Astrocyte (in vitro differentiated cells and primary cell): ENCODE measurements at regions not wholly inside any gene's neighbourhood (a gene's known extent, or its start where the extent isn't known, plus 50 kb on each side); places are given as distances from the start of the nearest gene placed in this dataset.

Source experiments
- DNase-seq: peaks from one replicate; pipeline ENCODE4 v3.0.0-alpha.2; 2010; ENCODE audit warnings: low read depth
- FAIRE-seq: peaks from 2 replicates; lab custom pipeline; 2011; peaks lifted over from hg19 to GRCh38; lab: Jason Lieb, UNC
- H2AFZ ChIP-seq: 2 replicates; pipeline ENCODE4 v1.6.0; 2012; ENCODE audit warnings: low read depth, low read length, inconsistent platforms
- H3K27ac ChIP-seq: 2 replicates; pipeline ENCODE4 v1.5.1; 2011; ENCODE audit warnings: low read depth, low read length, inconsistent platforms
- H3K27me3 ChIP-seq: 2 replicates; pipeline ENCODE4 v1.6.0; 2011; ENCODE audit warnings: low read length, inconsistent platforms; ENCODE audit not compliant: insufficient read depth
- H3K36me3 ChIP-seq: 2 replicates; pipeline ENCODE4 v1.5.1; 2011; ENCODE audit warnings: low read length, inconsistent platforms; ENCODE audit not compliant: insufficient read depth
- H3K4me1 ChIP-seq: 2 replicates; pipeline ENCODE4 v1.5.1; 2011; ENCODE audit warnings: low read length, inconsistent platforms; ENCODE audit not compliant: insufficient read depth
- H3K4me2 ChIP-seq: 2 replicates; pipeline ENCODE4 v1.6.0; 2012; ENCODE audit warnings: low read length, inconsistent platforms
- H3K4me3 ChIP-seq: 2 replicates; pipeline ENCODE4 v1.5.1; 2011; ENCODE audit warnings: low read depth, mild to moderate bottlenecking, low read length, inconsistent platforms; ENCODE audit not compliant: insufficient read depth
- H3K79me2 ChIP-seq: 2 replicates; pipeline ENCODE4 v1.6.0; 2012; ENCODE audit warnings: mild to moderate bottlenecking, low read length, inconsistent platforms; ENCODE audit not compliant: insufficient read depth
- H3K9ac ChIP-seq: 2 replicates; pipeline ENCODE4 v1.6.0; 2012; ENCODE audit warnings: mild to moderate bottlenecking, low read length, inconsistent platforms
- H3K9me3 ChIP-seq: 2 replicates; pipeline ENCODE4 v1.5.1; 2012; ENCODE audit warnings: low read depth, mild to moderate bottlenecking, low read length, inconsistent platforms; ENCODE audit not compliant: insufficient read depth
- H4K20me1 ChIP-seq: 2 replicates; pipeline ENCODE4 v1.6.0; 2012; ENCODE audit warnings: low read length, inconsistent platforms; ENCODE audit not compliant: insufficient read depth
- H3K27ac Mint-ChIP-seq: one replicate; pipeline ENCODE4 v1.8.0; 2021; ENCODE audit warnings: mild to moderate bottlenecking, mixed read lengths; ENCODE audit not compliant: unreplicated experiment
- H3K27me3 Mint-ChIP-seq: one replicate; pipeline ENCODE4 v1.8.0; 2021; ENCODE audit warnings: low read depth, mixed read lengths; ENCODE audit not compliant: unreplicated experiment
- H3K36me3 Mint-ChIP-seq: one replicate; pipeline ENCODE4 v1.8.0; 2021; ENCODE audit warnings: low read depth, mixed read lengths; ENCODE audit not compliant: unreplicated experiment
- H3K4me1 Mint-ChIP-seq: one replicate; pipeline ENCODE4 v1.8.0; 2021; ENCODE audit warnings: low read depth, mixed read lengths; ENCODE audit not compliant: unreplicated experiment
- H3K4me3 Mint-ChIP-seq: one replicate; pipeline ENCODE4 v1.8.0; 2021; ENCODE audit warnings: mild to moderate bottlenecking, moderate library complexity, mixed read lengths; ENCODE audit not compliant: unreplicated experiment
- H3K9me3 Mint-ChIP-seq: one replicate; pipeline ENCODE4 v1.8.0; 2021; ENCODE audit warnings: mild to moderate bottlenecking, mixed read lengths; ENCODE audit not compliant: unreplicated experiment
- EZH2 ChIP-seq: IDR thresholded peaks from 2 replicates; pipeline ENCODE4 v1.6.1; 2012; ENCODE audit warnings: mild to moderate bottlenecking, low read length, inconsistent platforms; ENCODE audit not compliant: insufficient read depth
- TF ChIP-seq, protein P1 (sequence below): IDR thresholded peaks from 2 replicates; pipeline ENCODE4 v1.5.1; 2011; ENCODE audit warnings: low read depth, mild to moderate bottlenecking, inconsistent platforms, low read length, moderate library complexity; ENCODE audit not compliant: insufficient read depth

DNA sequence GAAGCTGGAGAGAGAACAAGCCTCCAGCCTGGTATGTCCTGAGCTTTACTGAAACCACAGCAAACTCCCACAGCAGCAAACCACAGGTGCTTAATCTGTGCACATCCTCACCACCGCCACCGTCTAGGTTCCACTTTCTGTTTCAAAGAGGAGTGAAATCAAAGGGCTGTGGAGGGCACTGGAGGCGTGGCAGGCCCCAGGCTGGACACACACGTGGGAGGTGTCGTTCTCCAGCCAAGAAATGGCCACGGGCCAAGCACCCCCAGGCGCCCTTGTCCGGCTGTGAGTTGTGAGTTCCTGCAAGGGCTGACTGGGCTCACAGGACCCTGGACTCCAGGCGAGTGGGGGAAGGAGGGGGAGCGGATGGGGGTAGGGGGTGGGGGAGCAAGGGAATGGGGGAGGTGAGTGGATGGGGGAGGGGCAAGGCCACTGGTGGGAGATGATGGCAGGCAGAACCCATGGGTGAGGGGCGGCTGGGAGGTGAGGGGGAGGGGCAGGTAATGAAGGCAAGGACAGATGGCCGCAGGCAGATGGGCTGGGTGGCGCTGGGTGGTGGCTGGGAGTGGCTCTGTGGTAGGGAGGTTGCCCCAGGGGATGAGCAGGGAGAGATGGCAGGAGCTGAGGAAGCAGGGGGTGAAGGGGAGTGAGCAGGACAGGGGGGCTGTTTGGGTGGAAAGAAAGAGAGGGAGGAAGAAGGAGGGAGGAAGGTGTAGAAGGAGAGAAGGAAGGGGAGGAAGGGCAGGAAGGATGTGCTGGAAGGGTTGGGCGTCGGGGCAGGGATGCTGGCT, 86.7 kb downstream of the NCOR2 start:
- no peak overlapping the region for H3K9ac ChIP-seq
- H3K9me3 Mint-ChIP-seq, result no peaks in the 10 kb centered on the region
- peaks cover 14% of the 10 kb centered on the region for H3K4me1 ChIP-seq
- peaks cover 26% of the 10 kb centered on the region for H3K36me3 Mint-ChIP-seq
- H3K27ac ChIP-seq, result no peak overlapping the region
- no peaks in the 10 kb centered on the region for H3K27me3 ChIP-seq
- H3K4me1 Mint-ChIP-seq, result peaks cover 27% of the 10 kb centered on the region
- H3K36me3 ChIP-seq, result peaks cover 7% of the 10 kb centered on the region
- peak; percentile 68 for DNase-seq
- H3K9me3 ChIP-seq, result no peaks in the 10 kb centered on the region
- H3K4me3 Mint-ChIP-seq, result no peak overlapping the region
- no peaks in the 10 kb centered on the region for H3K27me3 Mint-ChIP-seq
- H3K4me3 ChIP-seq, result no peak overlapping the region
- TF ChIP-seq, protein P1, sequence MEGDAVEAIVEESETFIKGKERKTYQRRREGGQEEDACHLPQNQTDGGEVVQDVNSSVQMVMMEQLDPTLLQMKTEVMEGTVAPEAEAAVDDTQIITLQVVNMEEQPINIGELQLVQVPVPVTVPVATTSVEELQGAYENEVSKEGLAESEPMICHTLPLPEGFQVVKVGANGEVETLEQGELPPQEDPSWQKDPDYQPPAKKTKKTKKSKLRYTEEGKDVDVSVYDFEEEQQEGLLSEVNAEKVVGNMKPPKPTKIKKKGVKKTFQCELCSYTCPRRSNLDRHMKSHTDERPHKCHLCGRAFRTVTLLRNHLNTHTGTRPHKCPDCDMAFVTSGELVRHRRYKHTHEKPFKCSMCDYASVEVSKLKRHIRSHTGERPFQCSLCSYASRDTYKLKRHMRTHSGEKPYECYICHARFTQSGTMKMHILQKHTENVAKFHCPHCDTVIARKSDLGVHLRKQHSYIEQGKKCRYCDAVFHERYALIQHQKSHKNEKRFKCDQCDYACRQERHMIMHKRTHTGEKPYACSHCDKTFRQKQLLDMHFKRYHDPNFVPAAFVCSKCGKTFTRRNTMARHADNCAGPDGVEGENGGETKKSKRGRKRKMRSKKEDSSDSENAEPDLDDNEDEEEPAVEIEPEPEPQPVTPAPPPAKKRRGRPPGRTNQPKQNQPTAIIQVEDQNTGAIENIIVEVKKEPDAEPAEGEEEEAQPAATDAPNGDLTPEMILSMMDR, result no peak
- TF ChIP-seq EZH2, result no peak
- no peak overlapping the region for H2AFZ ChIP-seq
- H3K4me2 ChIP-seq, result peak overlapping the region; percentile 54
- no peak overlapping the region for H3K27ac Mint-ChIP-seq
- peaks cover 74% of the 10 kb centered on the region for H3K79me2 ChIP-seq
- no peak for FAIRE-seq
- peaks cover 97% of the 10 kb centered on the region for H4K20me1 ChIP-seq

DNA sequence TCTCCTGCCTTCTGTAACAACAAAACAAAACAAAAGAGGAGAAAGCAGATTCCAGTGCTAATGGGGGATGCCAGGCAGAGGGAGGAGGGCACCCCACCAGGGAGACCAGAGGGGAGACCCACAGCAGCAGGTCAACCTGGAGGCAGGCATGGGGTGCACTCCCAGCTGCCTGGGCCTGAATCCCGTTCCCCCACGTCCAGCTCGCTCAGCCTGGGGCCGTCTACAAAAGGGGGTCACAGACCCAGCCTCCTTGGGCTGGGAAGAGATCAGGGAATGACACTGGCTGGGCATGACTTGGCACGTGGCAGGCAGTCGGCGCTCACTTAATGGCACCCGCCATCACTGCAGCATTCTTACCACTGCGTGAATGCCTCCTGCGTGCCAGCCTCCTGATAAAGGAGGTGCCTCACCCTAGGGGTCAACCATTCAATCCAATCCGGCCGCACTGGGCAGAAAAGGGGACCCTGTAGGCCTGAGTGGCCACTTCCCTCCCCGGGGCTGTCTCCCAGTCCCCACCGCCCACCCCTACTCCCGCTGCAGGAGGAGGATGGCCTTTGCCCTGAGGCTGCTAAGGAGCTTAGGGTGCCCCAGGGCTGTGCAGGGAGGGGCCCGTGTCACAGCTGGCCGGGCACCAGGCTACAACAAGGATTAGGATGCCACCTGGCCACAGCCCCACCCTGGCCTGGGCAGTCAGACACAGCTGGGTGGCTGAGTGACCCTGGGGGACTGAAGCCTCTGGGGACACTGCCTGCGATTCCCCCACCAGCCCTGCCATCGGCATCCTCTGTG, 87.5 kb downstream of the NCOR2 start:
- Histone ChIP-seq H3K4me1 (peaks cover 14% of the 10 kb centered on the region), H3K4me2 (peak overlapping the region; percentile 54), H2AFZ (no peak overlapping the region), H3K9ac (no peak overlapping the region), H3K4me3 (no peak overlapping the region), H3K27me3 (no peaks in the 10 kb centered on the region), H3K27ac (no peak overlapping the region), H3K36me3 (peaks cover 7% of the 10 kb centered on the region), H4K20me1 (peaks cover 98% of the 10 kb centered on the region), H3K79me2 (peaks cover 74% of the 10 kb centered on the region), H3K9me3 (no peaks in the 10 kb centered on the region)
- DNase-seq (no peak), FAIRE-seq (no peak)
- Mint-ChIP-seq H3K4me1 (peaks cover 24% of the 10 kb centered on the region), H3K27ac (no peak overlapping the region), H3K4me3 (no peak overlapping the region), H3K36me3 (peaks cover 26% of the 10 kb centered on the region), H3K9me3 (no peaks in the 10 kb centered on the region), H3K27me3 (no peaks in the 10 kb centered on the region)
- TF ChIP-seq EZH2, result no peak
- TF ChIP-seq, protein P1, result no peak
